ENCODE measurements at regions not wholly inside any gene's neighbourhood (a gene's known extent, or its start where the extent isn't known, plus 50 kb on each side); places are given as distances from the start of the nearest gene placed in this dataset.

DNA sequence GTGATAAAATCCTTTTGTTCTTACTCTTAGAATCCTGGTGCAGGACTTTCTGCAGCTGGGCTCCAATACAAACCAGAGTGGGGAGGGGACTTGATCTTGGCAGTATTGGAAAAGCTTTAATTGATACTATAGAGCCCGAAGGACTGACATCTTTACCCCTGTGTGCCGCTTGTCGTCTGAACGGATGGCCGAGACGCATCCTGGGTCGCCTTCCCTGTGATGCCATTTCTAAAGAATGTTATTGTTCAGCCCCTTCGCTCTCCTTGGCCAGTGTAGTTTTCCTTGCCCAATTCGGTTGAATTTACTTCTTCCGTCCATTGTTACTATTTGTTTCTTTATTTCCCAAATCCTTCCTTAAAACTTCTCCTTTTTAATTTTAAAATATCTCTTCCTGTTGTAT is 80.9 kb downstream of the CLDN34 start:
- TF ChIP-seq CTCF (IDR thresholded peaks at IDR 0.05; ENCODE audit: insufficient read depth, low read length, severe bottlenecking): no peak
- FAIRE-seq (no peak), DNase-seq (ENCODE audit: low read depth) (no peak)
- Histone ChIP-seq H3K4me3 (ENCODE audit: low read depth, low read length) (no peak overlapping the region), H3K36me3 (ENCODE audit: control insufficient read depth, insufficient read depth, low read length) (no peaks in the 10 kb centered on the region), H3K27me3 (ENCODE audit: control insufficient read depth, insufficient read depth, low read length) (no peaks in the 10 kb centered on the region)

- no peaks in the 10 kb centered on the region for H3K27me3 ChIP-seq (ENCODE audit: control insufficient read depth, insufficient read depth, low read length)
- no peak for TF ChIP-seq CTCF (IDR thresholded peaks at IDR 0.05; ENCODE audit: insufficient read depth, low read length, severe bottlenecking)
- no peak overlapping the region for H3K4me3 ChIP-seq (ENCODE audit: low read depth, low read length)
- DNase-seq (ENCODE audit: low read depth) (no peak), FAIRE-seq (no peak)
- H3K36me3 ChIP-seq (ENCODE audit: control insufficient read depth, insufficient read depth, low read length): no peaks in the 10 kb centered on the region
Observed at GRCh38 chrX:10048707-10049106, 81.5 kb downstream of the CLDN34 start.

DNA sequence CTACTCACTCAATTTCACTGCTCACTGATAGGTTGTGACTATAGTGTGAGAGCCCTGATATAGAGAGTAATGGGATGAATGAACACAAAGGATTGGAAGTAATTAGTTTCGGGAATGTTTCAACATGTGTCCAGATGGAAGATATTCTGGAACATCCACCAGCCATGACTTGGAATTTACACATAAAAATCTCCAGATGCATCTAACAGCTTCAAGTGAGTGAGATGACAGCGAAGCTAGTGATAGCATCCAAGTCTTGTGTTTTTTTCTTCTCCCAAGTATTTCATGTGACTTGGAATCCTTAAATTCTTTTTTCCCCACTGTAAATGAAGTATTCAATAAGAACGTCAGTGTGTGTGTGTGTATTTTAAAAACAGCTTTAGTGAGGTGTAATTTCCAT is 82.1 kb downstream of the CLDN34 start:
- no peak for TF ChIP-seq CTCF (IDR thresholded peaks at IDR 0.05; ENCODE audit: insufficient read depth, low read length, severe bottlenecking)
- no peak for FAIRE-seq
- Histone ChIP-seq H3K27me3 (ENCODE audit: control insufficient read depth, insufficient read depth, low read length) (no peaks in the 10 kb centered on the region), H3K36me3 (ENCODE audit: control insufficient read depth, insufficient read depth, low read length) (no peaks in the 10 kb centered on the region), H3K4me3 (ENCODE audit: low read depth, low read length) (no peak overlapping the region)
- DNase-seq (ENCODE audit: low read depth): no peak

- TF ChIP-seq CTCF (IDR thresholded peaks at IDR 0.05; ENCODE audit: insufficient read depth, low read length, severe bottlenecking): no peak
- Histone ChIP-seq H3K36me3 (ENCODE audit: control insufficient read depth, insufficient read depth, low read length) (no peaks in the 10 kb centered on the region), H3K4me3 (ENCODE audit: low read depth, low read length) (no peak overlapping the region), H3K27me3 (ENCODE audit: control insufficient read depth, insufficient read depth, low read length) (no peaks in the 10 kb centered on the region)
- DNase-seq (ENCODE audit: low read depth): no peak
- FAIRE-seq: no peak
Observed at GRCh38 chrX:10050481-10050880, 83.3 kb downstream of the CLDN34 start.

- no peak for TF ChIP-seq CTCF (IDR thresholded peaks at IDR 0.05; ENCODE audit: insufficient read depth, low read length, severe bottlenecking)
- no peaks in the 10 kb centered on the region for H3K36me3 ChIP-seq (ENCODE audit: control insufficient read depth, insufficient read depth, low read length)
- DNase-seq (ENCODE audit: low read depth) (peak; percentile 59), FAIRE-seq (no peak)
- no peaks in the 10 kb centered on the region for H3K27me3 ChIP-seq (ENCODE audit: control insufficient read depth, insufficient read depth, low read length)
- H3K4me3 ChIP-seq (ENCODE audit: low read depth, low read length): no peak overlapping the region
Observed at GRCh38 chrX:10051866-10052480, 84.8 kb downstream of the CLDN34 start.

Data from bronchial epithelial cell (primary cell).